Sigmoid colon (tissue), 6 donors: ENCODE measurements at regions not wholly inside any gene's neighbourhood (a gene's known extent, or its start where the extent isn't known, plus 50 kb on each side); places are given as distances from the start of the nearest gene placed in this dataset.

ENCODE experiments used
- DNase-seq: peaks from one replicate; pipeline ENCODE4 v3.0.0-alpha.2; 2019
- H3K27ac ChIP-seq, 4 donors: fragments of 200-600 bp; sonication (generic); one replicate each; pipeline ENCODE4 v1.5.1; 2016 to 2019; ENCODE audit warnings: mild to moderate bottlenecking in 1 of 4
- H3K27me3 ChIP-seq, 3 donors: fragments of 200-600 bp; sonication (generic); one replicate each; pipeline ENCODE4 v1.5.1; 2019; ENCODE audit warnings: mild to moderate bottlenecking in 1 of 3
- H3K36me3 ChIP-seq, 4 donors: fragments of 200-600 bp; sonication (generic); one replicate each; pipeline ENCODE4 v1.5.1; 2016 to 2019
- H3K4me1 ChIP-seq, 4 donors: fragments of 200-600 bp; sonication (generic); one replicate each; pipeline ENCODE4 v1.5.1; 2017 to 2019
- H3K4me3 ChIP-seq, 4 donors: fragments of 200-600 bp; sonication (generic); one replicate each; pipeline ENCODE4 v1.5.1; 2017 to 2019; ENCODE audit warnings: mild to moderate bottlenecking in 2 of 4, moderate library complexity in 1 of 4
- H3K9me3 ChIP-seq, 4 donors: fragments of 200-600 bp in 3 of 4; sonication (generic) in 3 of 4; one replicate each; pipeline versions ENCODE4 v1.5.1 to v1.6.1; 2013 to 2019
- EP300 ChIP-seq, 4 donors: sonication (generic); formaldehyde crosslinking; IDR thresholded peaks; one replicate each; pipeline ENCODE4 v1.6.1; 2017; ENCODE audit warnings: antibody characterized with exemption in 4 of 4
- POLR2A ChIP-seq, 2 donors: fragments of 450-650 bp; IDR thresholded peaks; one replicate each; pipeline ENCODE4 v1.6.1; 2016; ENCODE audit warnings: antibody characterized with exemption in 2 of 2, mild to moderate bottlenecking in 2 of 2, moderate library complexity in 2 of 2
- POLR2AphosphoS5 ChIP-seq, 4 donors: sonication (generic); formaldehyde crosslinking; IDR thresholded peaks; one replicate each; pipeline ENCODE4 v1.6.1; 2017; ENCODE audit warnings: antibody characterized with exemption in 4 of 4
- WGBS, 2 donors: extraction: QIAGEN DNeasy Blood & Tissue Kit; methylation state at CpG; one replicate each; pipeline ENCODE4 v1.1.7; 2013; 5-methylcytosine and 5-hydroxymethylcytosine counted together
- intact Hi-C: fragments of 100-400 bp; cut with DNase I; formaldehyde crosslinking; loops from one replicate; pipeline ENCODE4 v1.15.1; 2023
- TF ChIP-seq, protein P1 (sequence below), 4 experiments: fragments of 450-650 bp in 3 of 4; fragments of 200-600 bp in 1 of 4; IDR thresholded peaks; one replicate each; pipeline ENCODE4 v1.5.1; 2016 to 2019; ENCODE audit warnings: antibody characterized with exemption in 4 of 4, mild to moderate bottlenecking in 3 of 4, moderate library complexity in 2 of 4
- donor health status: healthy with polysubstance abuse.
- donor health status: healthy.

DNA sequence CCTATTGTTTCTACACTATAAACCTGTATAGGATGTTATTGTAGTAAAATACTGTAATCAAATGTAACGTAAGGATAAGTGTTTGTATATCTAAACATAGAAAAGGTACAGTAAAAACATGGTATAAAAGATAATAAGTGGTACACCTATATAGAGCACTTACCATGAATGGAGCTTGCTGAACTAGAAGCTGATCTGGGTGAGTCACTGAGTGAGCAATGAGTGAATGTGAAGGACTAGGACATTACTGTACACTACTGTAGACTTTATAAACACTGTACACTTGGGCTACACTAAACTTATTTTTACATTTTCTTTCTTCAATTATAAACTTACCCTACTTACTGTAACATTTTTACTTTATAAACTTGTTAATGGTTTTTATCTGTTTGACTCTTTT, 732.9 kb upstream of the LRRN3 start:
- no peak overlapping the region for H3K27ac ChIP-seq
- 72 to 74% methylated on average over 1 of the region's 1 CpG for WGBS, 2 donors
- intact Hi-C loops: no loop called here
- H3K4me3 ChIP-seq: no peak overlapping the region
- no peaks in the 10 kb centered on the region for H3K36me3 ChIP-seq
- no peaks in the 10 kb centered on the region for H3K9me3 ChIP-seq
- DNase-seq: no peak
- H3K27me3 ChIP-seq: no peaks in the 10 kb centered on the region
- H3K4me1 ChIP-seq: no peaks in the 10 kb centered on the region
- TF ChIP-seq, protein P1, sequence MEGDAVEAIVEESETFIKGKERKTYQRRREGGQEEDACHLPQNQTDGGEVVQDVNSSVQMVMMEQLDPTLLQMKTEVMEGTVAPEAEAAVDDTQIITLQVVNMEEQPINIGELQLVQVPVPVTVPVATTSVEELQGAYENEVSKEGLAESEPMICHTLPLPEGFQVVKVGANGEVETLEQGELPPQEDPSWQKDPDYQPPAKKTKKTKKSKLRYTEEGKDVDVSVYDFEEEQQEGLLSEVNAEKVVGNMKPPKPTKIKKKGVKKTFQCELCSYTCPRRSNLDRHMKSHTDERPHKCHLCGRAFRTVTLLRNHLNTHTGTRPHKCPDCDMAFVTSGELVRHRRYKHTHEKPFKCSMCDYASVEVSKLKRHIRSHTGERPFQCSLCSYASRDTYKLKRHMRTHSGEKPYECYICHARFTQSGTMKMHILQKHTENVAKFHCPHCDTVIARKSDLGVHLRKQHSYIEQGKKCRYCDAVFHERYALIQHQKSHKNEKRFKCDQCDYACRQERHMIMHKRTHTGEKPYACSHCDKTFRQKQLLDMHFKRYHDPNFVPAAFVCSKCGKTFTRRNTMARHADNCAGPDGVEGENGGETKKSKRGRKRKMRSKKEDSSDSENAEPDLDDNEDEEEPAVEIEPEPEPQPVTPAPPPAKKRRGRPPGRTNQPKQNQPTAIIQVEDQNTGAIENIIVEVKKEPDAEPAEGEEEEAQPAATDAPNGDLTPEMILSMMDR (IDR thresholded peaks at IDR 0.05): no peak
- TF ChIP-seq POLR2A (IDR thresholded peaks at IDR 0.05) (no peak), POLR2AphosphoS5 (IDR thresholded peaks at IDR 0.05) (no peak), EP300 (IDR thresholded peaks at IDR 0.05) (no peak)

DNA sequence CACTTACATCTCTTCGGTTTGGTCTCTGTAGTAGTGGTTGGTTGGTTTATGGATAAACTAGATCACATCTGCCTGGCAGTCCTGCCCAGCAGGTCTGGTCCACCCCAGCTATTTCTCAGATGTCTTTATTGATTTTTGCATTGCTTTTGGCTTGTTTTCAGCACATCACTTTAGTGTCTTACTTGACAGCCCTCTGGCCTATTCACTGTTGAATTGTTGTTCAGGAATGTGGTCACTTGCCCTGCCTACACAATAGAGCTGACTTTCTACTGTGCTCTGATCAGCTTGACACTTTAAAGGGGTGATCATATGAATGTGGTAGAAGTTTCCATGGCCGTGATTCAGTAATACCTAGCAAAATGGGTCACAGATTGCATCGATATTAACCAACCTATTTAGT, 719.2 kb upstream of the LRRN3 start:
- H3K4me1 ChIP-seq: no peaks in the 10 kb centered on the region
- 89% methylated on average over 3 of the region's 3 CpGs for WGBS, 2 donors
- intact Hi-C loops: no loop called here
- no peak for DNase-seq
- H3K36me3 ChIP-seq: no peaks in the 10 kb centered on the region
- H3K9me3 ChIP-seq: no peaks in the 10 kb centered on the region
- H3K27me3 ChIP-seq: no peaks in the 10 kb centered on the region
- no peak overlapping the region for H3K4me3 ChIP-seq
- H3K27ac ChIP-seq: no peak overlapping the region
- TF ChIP-seq, protein P1 (IDR thresholded peaks at IDR 0.05): no peak
- TF ChIP-seq EP300 (IDR thresholded peaks at IDR 0.05): no peak
- TF ChIP-seq POLR2AphosphoS5 (IDR thresholded peaks at IDR 0.05): no peak
- no peak for TF ChIP-seq POLR2A (IDR thresholded peaks at IDR 0.05)

DNA sequence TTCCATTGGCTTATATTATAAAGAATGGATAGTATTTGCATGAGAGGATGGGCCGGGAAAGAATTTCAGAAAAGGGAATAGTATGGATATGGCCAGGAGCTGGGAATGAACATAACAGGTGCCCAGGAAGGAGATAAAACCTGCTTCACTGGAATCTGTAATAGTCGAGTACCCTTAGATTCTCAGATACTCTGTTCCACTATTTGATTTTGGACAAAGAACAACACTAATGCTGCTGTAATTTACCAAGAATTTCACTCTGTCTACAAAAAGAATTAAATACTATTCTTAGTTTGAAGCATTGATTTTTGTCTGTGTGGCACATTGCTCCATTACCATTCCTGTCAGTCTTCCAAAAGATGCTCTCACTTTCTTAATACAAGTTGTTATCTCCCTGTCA, 718.2 kb upstream of the LRRN3 start:
- no peaks in the 10 kb centered on the region for H3K9me3 ChIP-seq
- WGBS, 2 donors: 88 to 97% methylated on average over 2 of the region's 2 CpGs
- H3K4me1 ChIP-seq: no peaks in the 10 kb centered on the region
- TF ChIP-seq POLR2AphosphoS5 (IDR thresholded peaks at IDR 0.05) (no peak), POLR2A (IDR thresholded peaks at IDR 0.05) (no peak)
- TF ChIP-seq, protein P1 (IDR thresholded peaks at IDR 0.05): no peak
- intact Hi-C loops: no loop called here
- DNase-seq: no peak
- no peak overlapping the region for H3K4me3 ChIP-seq
- H3K36me3 ChIP-seq: no peaks in the 10 kb centered on the region
- H3K27ac ChIP-seq: no peak overlapping the region
- H3K27me3 ChIP-seq: no peaks in the 10 kb centered on the region

DNA sequence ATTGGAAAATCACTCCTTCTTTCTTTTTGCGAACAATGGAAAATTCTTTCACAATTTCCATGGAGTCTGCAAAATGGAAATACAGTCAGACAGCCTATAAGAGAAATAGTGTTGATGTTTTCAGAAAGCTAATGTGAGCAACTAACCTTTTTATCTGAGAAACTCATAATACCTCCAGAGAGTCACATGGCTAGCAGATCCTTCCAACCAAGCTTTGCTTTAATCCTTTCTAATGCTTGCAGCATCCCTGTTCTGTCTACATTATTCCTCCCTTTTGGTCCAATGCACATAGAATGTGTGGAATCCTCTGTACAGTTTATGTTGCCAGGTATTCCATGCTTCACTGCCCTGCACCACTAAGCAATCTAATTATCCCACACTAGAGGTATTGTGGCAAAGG, 717.5 kb upstream of the LRRN3 start:
- no peaks in the 10 kb centered on the region for H3K9me3 ChIP-seq
- WGBS, 2 donors: 92 to 95% methylated on average over 1 of the region's 1 CpG
- no peak for TF ChIP-seq POLR2A (IDR thresholded peaks at IDR 0.05)
- no peak for TF ChIP-seq POLR2AphosphoS5 (IDR thresholded peaks at IDR 0.05)
- TF ChIP-seq EP300 (IDR thresholded peaks at IDR 0.05): no peak
- TF ChIP-seq, protein P1 (IDR thresholded peaks at IDR 0.05): no peak
- no peaks in the 10 kb centered on the region for H3K4me1 ChIP-seq
- intact Hi-C loops: no loop called here
- no peak for DNase-seq
- no peak overlapping the region for H3K27ac ChIP-seq
- no peaks in the 10 kb centered on the region for H3K36me3 ChIP-seq
- H3K27me3 ChIP-seq: no peaks in the 10 kb centered on the region
- no peak overlapping the region for H3K4me3 ChIP-seq

DNA sequence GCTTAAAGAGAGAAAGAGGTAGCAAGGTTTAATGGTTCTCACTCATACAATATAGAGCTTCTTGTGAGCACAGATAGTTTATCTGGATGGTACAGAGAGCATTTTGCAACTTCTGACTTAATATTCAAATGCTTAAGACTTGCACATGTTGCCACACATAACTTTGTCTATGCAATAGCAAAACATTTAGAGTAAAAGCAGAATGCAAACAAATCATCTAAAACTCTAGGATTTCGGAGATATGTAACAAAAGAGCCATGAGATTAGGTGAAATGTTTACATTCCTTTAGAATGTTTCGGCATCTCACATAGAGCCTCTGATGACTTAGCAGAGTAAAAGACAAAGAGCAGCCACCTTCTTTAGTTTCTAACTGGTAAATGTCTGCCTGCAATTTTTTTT, 717.1 kb upstream of the LRRN3 start:
- 79 to 91% methylated on average over 2 of the region's 2 CpGs for WGBS, 2 donors
- no peaks in the 10 kb centered on the region for H3K27me3 ChIP-seq
- no peaks in the 10 kb centered on the region for H3K36me3 ChIP-seq
- no peak overlapping the region for H3K4me3 ChIP-seq
- no peaks in the 10 kb centered on the region for H3K9me3 ChIP-seq
- H3K4me1 ChIP-seq: no peaks in the 10 kb centered on the region
- DNase-seq: no peak
- H3K27ac ChIP-seq: no peak overlapping the region
- TF ChIP-seq EP300 (IDR thresholded peaks at IDR 0.05) (no peak), POLR2AphosphoS5 (IDR thresholded peaks at IDR 0.05) (no peak), POLR2A (IDR thresholded peaks at IDR 0.05) (no peak)
- TF ChIP-seq, protein P1 (IDR thresholded peaks at IDR 0.05): no peak
- intact Hi-C loops: no loop called here
